Fibroblast of skin of left quadriceps (primary cell): ENCODE measurements at regions not wholly inside any gene's neighbourhood (a gene's known extent, or its start where the extent isn't known, plus 50 kb on each side); places are given as distances from the start of the nearest gene placed in this dataset.

Source experiments
- DNase-seq, 2 experiments: peaks; one replicate each; pipeline ENCODE4 v3.0.0-alpha.2; 2013; ENCODE audit warnings: low read depth in 2 of 2

GRCh38 chr3:135915206-135915605 lies 50.3 kb upstream of the PPP2R3A start:
- no peak for DNase-seq
